ENCODE measurements at regions not wholly inside any gene's neighbourhood (a gene's known extent, or its start where the extent isn't known, plus 50 kb on each side); places are given as distances from the start of the nearest gene placed in this dataset.

GRCh38 chr3:94226078-94226477, 163.2 kb downstream of the NSUN3 start:
- Histone ChIP-seq H3K4me1 (ENCODE audit: control insufficient read depth, insufficient read depth, low read length) (peaks cover 1% of the 10 kb centered on the region), H3K27me3 (ENCODE audit: control insufficient read depth, insufficient read depth) (no peaks in the 10 kb centered on the region), H3K9me3 (ENCODE audit: control insufficient read depth, low read length) (no peaks in the 10 kb centered on the region), H3K4me3 (ENCODE audit: low read length) (no peak overlapping the region), H3K27ac (ENCODE audit: low read length) (no peak overlapping the region)
- WGBS = 58% methylated on average over 4 of the region's 4 CpGs
- intact Hi-C loops (cut with DNase I) = no loop called here
- no peak for DNase-seq
- ATAC-seq = no peak

- 78% methylated on average over 3 of the region's 3 CpGs for WGBS
- H3K9me3 ChIP-seq (ENCODE audit: control insufficient read depth, low read length) = no peaks in the 10 kb centered on the region
- H3K4me3 ChIP-seq (ENCODE audit: low read length) = no peak overlapping the region
- H3K27ac ChIP-seq (ENCODE audit: low read length) = no peak overlapping the region
- no peaks in the 10 kb centered on the region for H3K4me1 ChIP-seq (ENCODE audit: control insufficient read depth, insufficient read depth, low read length)
- no peak for ATAC-seq
- no peaks in the 10 kb centered on the region for H3K27me3 ChIP-seq (ENCODE audit: control insufficient read depth, insufficient read depth)
- intact Hi-C loops (cut with DNase I) = no loop called here
- no peak for DNase-seq
These were observed 170.1 kb downstream of the NSUN3 start for GRCh38 chr3:94232921-94233320.

GRCh38 chr3:94234177-94234788, 171.4 kb downstream of the NSUN3 start:
- intact Hi-C loops (cut with DNase I) = no loop called here
- Histone ChIP-seq H3K9me3 (ENCODE audit: control insufficient read depth, low read length) (no peaks in the 10 kb centered on the region), H3K4me1 (ENCODE audit: control insufficient read depth, insufficient read depth, low read length) (no peaks in the 10 kb centered on the region), H3K4me3 (ENCODE audit: low read length) (no peak overlapping the region), H3K27ac (ENCODE audit: low read length) (no peak overlapping the region), H3K27me3 (ENCODE audit: control insufficient read depth, insufficient read depth) (no peaks in the 10 kb centered on the region)
- ATAC-seq (no peak), DNase-seq (no peak)
- 20% methylated on average over 4 of the region's 4 CpGs for WGBS

GRCh38 chr3:94241986-94242385, 179.1 kb downstream of the NSUN3 start:
- DNase-seq = no peak
- H3K4me1 ChIP-seq (ENCODE audit: control insufficient read depth, insufficient read depth, low read length) = no peaks in the 10 kb centered on the region
- no peaks in the 10 kb centered on the region for H3K27me3 ChIP-seq (ENCODE audit: control insufficient read depth, insufficient read depth)
- no peak for ATAC-seq
- no peak overlapping the region for H3K27ac ChIP-seq (ENCODE audit: low read length)
- no peaks in the 10 kb centered on the region for H3K9me3 ChIP-seq (ENCODE audit: control insufficient read depth, low read length)
- 45% methylated on average over 3 of the region's 3 CpGs for WGBS
- intact Hi-C loops (cut with DNase I) = no loop called here
- no peak overlapping the region for H3K4me3 ChIP-seq (ENCODE audit: low read length)

GRCh38 chr3:94246171-94246570, 183.3 kb downstream of the NSUN3 start:
- intact Hi-C loops (cut with DNase I) = no loop called here
- H3K27me3 ChIP-seq (ENCODE audit: control insufficient read depth, insufficient read depth) = no peaks in the 10 kb centered on the region
- no peaks in the 10 kb centered on the region for H3K9me3 ChIP-seq (ENCODE audit: control insufficient read depth, low read length)
- no peak overlapping the region for H3K27ac ChIP-seq (ENCODE audit: low read length)
- H3K4me3 ChIP-seq (ENCODE audit: low read length) = no peak overlapping the region
- DNase-seq = no peak
- 47% methylated on average over 4 of the region's 4 CpGs for WGBS
- no peak for ATAC-seq
- no peaks in the 10 kb centered on the region for H3K4me1 ChIP-seq (ENCODE audit: control insufficient read depth, insufficient read depth, low read length)

- DNase-seq (no peak), ATAC-seq (no peak)
- WGBS = 48% methylated on average over 1 of the region's 1 CpG
- intact Hi-C loops (cut with DNase I) = no loop called here
- Histone ChIP-seq H3K4me3 (ENCODE audit: low read length) (no peak overlapping the region), H3K9me3 (ENCODE audit: control insufficient read depth, low read length) (no peaks in the 10 kb centered on the region), H3K27me3 (ENCODE audit: control insufficient read depth, insufficient read depth) (no peaks in the 10 kb centered on the region), H3K27ac (ENCODE audit: low read length) (no peak overlapping the region), H3K4me1 (ENCODE audit: control insufficient read depth, insufficient read depth, low read length) (no peaks in the 10 kb centered on the region)
These were observed 185.2 kb downstream of the NSUN3 start for GRCh38 chr3:94248042-94248441.

- Histone ChIP-seq H3K4me1 (ENCODE audit: control insufficient read depth, insufficient read depth, low read length) (no peaks in the 10 kb centered on the region), H3K4me3 (ENCODE audit: low read length) (no peak overlapping the region), H3K27me3 (ENCODE audit: control insufficient read depth, insufficient read depth) (no peaks in the 10 kb centered on the region), H3K27ac (ENCODE audit: low read length) (no peak overlapping the region), H3K9me3 (ENCODE audit: control insufficient read depth, low read length) (no peaks in the 10 kb centered on the region)
- ATAC-seq (no peak), DNase-seq (peak; percentile 53 to 71 (median 70))
- 44% methylated on average over 5 of the region's 5 CpGs for WGBS
- intact Hi-C loops (cut with DNase I) = no loop called here
These were observed 186.7 kb downstream of the NSUN3 start for GRCh38 chr3:94249491-94250079.

GRCh38 chr3:94251566-94251965, 188.7 kb downstream of the NSUN3 start:
- intact Hi-C loops (cut with DNase I) = no loop called here
- Histone ChIP-seq H3K4me1 (ENCODE audit: control insufficient read depth, insufficient read depth, low read length) (no peaks in the 10 kb centered on the region), H3K4me3 (ENCODE audit: low read length) (no peak overlapping the region), H3K9me3 (ENCODE audit: control insufficient read depth, low read length) (no peaks in the 10 kb centered on the region), H3K27ac (ENCODE audit: low read length) (no peak overlapping the region), H3K27me3 (ENCODE audit: control insufficient read depth, insufficient read depth) (no peaks in the 10 kb centered on the region)
- ATAC-seq (no peak), DNase-seq (no peak)
- 45% methylated on average over 1 of the region's 1 CpG for WGBS

- intact Hi-C loops (cut with DNase I) = no loop called here
- Histone ChIP-seq H3K4me1 (ENCODE audit: control insufficient read depth, insufficient read depth, low read length) (no peaks in the 10 kb centered on the region), H3K27me3 (ENCODE audit: control insufficient read depth, insufficient read depth) (no peaks in the 10 kb centered on the region), H3K9me3 (ENCODE audit: control insufficient read depth, low read length) (no peaks in the 10 kb centered on the region), H3K4me3 (ENCODE audit: low read length) (no peak overlapping the region), H3K27ac (ENCODE audit: low read length) (no peak overlapping the region)
- no peak for DNase-seq
- WGBS = 74% methylated on average over 1 of the region's 1 CpG
- no peak for ATAC-seq
These were observed 189.5 kb downstream of the NSUN3 start for GRCh38 chr3:94252316-94252715.

GRCh38 chr3:94256888-94257813, 194.3 kb downstream of the NSUN3 start:
- Histone ChIP-seq H3K9me3 (ENCODE audit: control insufficient read depth, low read length) (no peaks in the 10 kb centered on the region), H3K4me3 (ENCODE audit: low read length) (no peak overlapping the region), H3K27me3 (ENCODE audit: control insufficient read depth, insufficient read depth) (no peaks in the 10 kb centered on the region), H3K27ac (ENCODE audit: low read length) (no peak overlapping the region), H3K4me1 (ENCODE audit: control insufficient read depth, insufficient read depth, low read length) (no peaks in the 10 kb centered on the region)
- DNase-seq = no peak
- no peak for ATAC-seq
- 53% methylated on average over 5 of the region's 5 CpGs for WGBS
- intact Hi-C loops (cut with DNase I) = no loop called here

GRCh38 chr3:94258851-94259250, 196.0 kb downstream of the NSUN3 start:
- Histone ChIP-seq H3K4me1 (ENCODE audit: control insufficient read depth, insufficient read depth, low read length) (no peaks in the 10 kb centered on the region), H3K27ac (ENCODE audit: low read length) (no peak overlapping the region), H3K27me3 (ENCODE audit: control insufficient read depth, insufficient read depth) (no peaks in the 10 kb centered on the region), H3K9me3 (ENCODE audit: control insufficient read depth, low read length) (no peaks in the 10 kb centered on the region), H3K4me3 (ENCODE audit: low read length) (no peak overlapping the region)
- DNase-seq = no peak
- intact Hi-C loops (cut with DNase I) = no loop called here
- no peak for ATAC-seq
